ENCODE measurements at regions not wholly inside any gene's neighbourhood (a gene's known extent, or its start where the extent isn't known, plus 50 kb on each side); places are given as distances from the start of the nearest gene placed in this dataset.

GRCh38 chr5:135234666-135235401, 164.2 kb downstream of the MACROH2A1 start:
- no peak for DNase-seq

- no peak for DNase-seq
These were observed 164.8 kb downstream of the MACROH2A1 start for GRCh38 chr5:135234242-135234641.

GRCh38 chr5:135233477-135233876, 165.6 kb downstream of the MACROH2A1 start:
- DNase-seq: no peak

DNA sequence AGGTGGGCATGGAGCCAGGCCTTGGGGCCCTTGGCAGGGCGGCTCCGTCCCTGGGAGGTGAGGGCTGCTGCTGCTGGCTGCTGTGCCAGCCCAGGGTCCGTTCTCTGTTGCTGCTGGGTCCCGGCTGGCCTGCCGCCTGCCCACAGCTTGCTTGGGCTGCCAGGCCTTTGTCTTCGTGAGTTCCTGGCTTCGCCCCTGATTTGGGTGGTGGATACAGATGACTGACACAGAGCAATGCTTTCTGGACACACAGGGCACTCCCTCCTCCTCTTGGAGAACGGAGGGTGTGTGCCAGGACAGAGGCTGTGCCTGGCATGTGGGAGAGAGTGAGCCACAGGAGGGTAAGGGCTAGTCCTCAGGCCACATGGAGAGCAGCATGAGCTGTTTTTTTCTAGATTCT, 166.1 kb downstream of the MACROH2A1 start:
- DNase-seq: no peak

GRCh38 chr5:135231289-135231688, 167.7 kb downstream of the MACROH2A1 start:
- no peak for DNase-seq

GRCh38 chr5:135230251-135230925, 168.6 kb downstream of the MACROH2A1 start:
- DNase-seq: no peak

- no peak for DNase-seq
These were observed 169.3 kb downstream of the MACROH2A1 start for GRCh38 chr5:135229679-135230132.

DNA sequence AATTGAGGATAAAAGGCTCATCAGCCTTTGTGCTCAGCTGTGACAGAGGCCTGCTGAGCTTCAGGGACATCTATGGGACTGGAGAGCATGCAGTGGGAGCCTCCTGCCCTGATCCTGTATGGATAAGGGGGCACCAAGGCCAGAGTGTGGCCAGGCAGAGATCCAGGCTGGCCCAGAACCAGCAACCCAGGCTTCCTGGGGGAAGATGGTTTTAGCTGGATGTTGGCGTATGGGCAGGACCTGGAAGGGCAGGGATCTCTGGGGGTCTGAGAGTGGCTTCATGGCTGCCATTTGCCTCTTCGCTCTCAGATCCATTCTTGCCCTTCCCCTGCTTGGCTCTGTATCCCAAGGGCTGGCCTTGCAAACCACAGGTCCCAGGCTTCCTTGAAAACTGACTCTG, 169.9 kb downstream of the MACROH2A1 start:
- no peak for DNase-seq

- no peak for DNase-seq
These were observed 170.8 kb downstream of the MACROH2A1 start for GRCh38 chr5:135228222-135228621.

DNA sequence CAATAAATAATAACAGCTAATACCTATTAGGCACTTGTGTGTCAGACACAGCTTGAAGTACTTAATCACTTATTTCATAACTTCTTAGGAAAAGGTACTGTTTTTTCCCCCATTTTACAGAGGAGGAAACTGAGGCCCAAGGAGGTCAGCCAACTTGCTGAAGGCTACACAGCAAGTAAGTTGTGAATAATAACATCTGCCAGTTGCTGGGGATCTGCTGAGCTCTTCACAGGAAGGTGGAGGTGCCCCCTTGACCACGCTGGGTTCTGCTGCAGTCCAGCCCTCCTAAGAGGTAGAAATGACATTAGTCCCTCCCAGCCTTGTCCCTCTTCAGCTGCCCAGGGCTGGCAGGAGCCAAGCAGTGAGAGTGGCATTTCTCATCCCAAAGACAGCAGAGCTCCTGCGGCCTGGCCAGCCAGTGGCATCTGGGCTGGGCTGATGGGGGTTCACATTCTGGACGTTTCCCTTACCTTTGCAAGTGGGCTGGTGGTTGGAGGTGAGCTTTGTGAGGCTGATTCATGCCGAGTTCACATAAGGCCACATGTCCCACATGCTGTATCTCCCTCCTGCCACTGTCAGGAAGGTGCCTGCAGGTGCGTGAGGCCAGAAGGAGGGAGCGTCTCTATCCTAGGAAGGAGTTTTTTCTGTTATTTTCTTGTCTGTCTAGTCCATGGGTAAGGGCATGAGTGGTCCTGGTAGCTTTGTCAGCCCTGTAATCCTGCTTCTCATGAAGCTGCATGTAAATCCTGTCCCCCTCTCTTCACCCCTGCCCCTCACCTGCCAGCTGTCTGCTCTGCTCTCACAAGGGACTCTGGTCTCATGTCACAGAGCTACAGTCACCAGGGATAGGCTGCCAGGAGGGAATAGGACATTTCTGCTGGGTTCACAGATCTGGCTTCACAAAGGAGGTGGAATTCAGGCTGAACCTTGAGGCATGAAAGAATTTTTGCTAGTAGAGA, 171.7 kb downstream of the MACROH2A1 start:
- DNase-seq: no peak

DNA sequence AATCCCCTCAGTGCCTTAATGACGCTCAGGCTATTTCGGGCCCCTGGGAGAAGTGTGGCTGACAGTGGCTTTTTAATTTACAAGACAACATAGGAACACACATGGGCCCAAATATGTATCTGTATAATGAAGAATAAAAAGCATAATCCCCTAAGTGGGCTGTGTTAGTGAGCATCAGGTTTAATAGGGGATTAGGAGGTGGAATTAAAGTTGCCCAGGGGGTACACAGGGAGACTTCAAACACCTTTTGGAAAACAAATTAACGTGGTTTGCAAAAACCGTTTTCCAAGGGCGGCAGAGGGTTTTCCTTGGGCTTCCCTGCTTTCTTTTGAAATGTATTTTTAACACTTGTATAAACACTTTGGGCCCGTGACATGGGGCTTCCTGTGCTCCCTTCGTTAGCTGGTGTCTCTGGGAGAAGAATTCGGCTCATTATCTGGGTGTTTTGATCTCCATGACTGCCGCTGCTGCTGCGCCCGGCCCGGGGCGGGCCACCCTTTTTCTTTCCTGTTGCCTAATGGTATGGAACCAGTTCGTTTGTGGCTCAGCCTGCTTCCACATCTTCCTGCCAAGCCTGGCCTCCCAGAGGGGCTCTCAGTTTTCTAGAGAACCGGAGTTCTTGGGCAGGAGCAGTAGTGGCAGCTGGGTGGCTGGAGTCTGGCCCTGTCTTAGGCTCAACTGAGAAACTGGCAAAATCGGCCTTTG, 173.0 kb downstream of the MACROH2A1 start:
- no peak for DNase-seq

DNA sequence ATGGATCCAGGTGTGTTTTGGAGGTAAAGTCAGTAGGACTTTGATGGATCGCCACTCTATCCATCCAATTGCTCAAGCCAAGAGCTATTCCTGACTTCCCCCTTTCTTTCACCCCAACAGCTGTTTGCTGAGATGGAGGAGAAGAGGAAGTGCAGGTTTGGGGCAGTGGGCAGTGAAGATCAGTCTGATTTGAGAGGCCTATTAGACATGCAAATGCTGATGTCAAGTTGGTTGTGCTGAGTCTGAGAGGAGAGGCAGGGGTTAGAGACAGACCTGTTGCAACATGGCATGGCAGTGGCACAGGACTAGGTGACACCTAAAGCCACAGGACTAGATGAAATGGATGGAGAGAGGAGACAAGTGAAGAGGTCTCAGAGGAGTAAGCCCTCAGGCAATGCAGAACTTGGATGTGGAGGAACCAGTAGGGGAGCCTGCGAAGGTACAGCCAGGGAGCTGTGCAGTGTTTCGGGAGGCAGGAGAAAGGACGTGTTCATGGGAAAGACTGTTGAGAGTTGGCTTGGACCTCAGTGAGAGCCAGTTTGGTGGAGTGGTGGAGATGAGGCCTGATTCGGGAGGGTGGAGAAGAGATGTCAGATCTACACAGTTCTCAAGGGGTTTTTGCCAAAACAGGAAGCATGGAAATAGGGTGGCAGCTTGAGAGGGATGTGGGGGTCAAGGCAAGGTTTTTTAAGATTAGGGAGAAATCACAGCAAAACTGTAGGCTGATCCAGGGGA, 175.0 kb downstream of the MACROH2A1 start:
- no peak for DNase-seq

GRCh38 chr5:135223404-135223803, 175.6 kb downstream of the MACROH2A1 start:
- DNase-seq: no peak

DNA sequence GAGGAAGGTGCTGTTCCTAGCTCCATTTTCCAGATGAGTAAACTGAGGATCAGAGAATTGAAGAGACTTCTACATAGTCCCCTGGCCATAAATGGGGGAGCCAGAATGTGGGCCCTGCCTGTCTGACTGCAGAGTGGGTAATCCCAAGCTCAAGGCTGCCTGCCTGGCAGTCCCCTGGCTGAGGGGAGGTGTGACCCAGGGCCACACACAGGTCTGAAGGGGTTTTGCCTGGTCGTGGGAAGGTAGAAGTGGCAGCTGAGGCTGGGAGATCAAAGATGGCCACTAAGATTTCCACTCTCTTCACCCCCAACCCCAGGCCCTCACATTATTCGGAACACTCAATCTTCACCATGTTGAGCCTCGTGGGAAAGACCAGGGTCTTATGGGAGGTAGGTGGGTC, 176.3 kb downstream of the MACROH2A1 start:
- DNase-seq: no peak

DNA sequence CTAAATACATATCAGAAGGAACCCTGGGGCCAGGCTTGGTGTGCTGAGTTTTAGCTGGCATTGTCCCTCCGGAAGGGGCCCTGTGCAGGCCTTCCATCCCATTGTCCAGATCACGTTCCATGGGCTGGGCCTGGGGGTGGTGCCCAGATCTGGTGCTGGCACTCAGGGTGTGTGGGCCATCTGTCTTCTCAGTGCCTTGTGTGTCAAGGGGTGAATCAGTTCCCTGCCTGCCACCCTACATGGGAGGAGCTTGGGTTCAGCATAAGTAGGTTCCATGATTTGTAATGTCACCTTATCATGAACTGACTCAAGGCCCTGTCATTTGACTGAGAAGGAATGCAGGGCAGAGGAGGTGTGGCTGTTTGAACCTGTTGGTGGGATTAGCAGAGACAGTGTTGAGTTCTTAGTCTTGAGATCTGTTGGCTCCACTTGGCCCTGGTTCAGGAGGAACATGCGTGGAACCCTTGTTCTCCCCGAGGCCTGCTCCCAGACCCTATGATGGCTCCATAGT, 176.8 kb downstream of the MACROH2A1 start:
- DNase-seq: peak; percentile 13

GRCh38 chr5:135221696-135222095, 177.3 kb downstream of the MACROH2A1 start:
- DNase-seq: no peak

DNA sequence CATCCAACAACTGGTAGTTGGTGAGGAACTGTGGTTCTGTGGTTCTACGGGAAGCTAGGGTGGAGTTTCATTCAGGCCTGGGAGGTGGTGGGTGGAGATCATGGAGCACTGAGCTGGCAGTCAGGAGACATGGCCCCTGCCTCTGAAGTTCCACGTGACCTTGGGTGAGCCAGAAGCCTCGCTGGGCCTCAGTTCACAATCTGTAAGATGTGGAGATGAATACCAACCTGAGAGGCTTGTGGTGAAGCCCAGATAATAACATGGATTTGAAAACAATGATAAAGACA, 177.9 kb downstream of the MACROH2A1 start:
- no peak for DNase-seq

DNA sequence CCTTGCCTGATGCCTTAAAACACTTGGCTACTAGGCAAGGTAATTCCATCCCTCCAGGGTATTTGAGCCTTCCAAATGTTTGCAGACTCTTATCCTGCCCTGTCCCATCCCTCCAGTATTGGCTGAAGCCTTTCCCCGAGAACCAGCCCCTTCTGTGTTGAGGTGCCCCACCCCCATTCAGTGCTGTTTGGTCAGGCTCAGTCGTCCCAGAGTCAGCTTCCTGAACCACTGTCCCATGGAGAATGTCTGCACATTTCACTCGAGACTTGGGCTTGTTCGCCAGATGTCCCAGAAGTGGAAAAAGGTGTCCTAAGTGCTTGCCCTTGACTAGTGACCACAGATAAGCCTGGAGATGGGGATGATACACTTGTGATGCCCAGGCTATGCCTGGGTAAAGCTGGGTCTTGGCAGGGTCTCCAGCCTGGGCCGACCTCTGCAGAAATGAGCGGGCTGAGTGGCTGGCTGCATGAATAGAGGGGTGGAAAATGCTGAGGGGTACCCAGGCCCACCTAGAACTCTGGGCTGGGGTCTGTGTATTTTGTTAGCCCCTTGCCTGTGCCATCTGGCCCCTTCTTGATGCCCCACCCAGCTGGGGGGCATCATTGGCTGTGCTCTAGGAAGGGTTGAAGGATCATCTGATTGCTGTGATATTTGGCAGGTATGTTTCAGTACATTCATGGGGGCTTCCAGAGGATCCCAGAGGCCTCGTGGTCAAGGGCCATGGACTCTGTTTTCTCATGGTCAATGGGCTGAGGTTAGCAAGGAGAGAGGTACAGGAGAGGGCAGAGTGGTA, 178.4 kb downstream of the MACROH2A1 start:
- DNase-seq: no peak

DNA sequence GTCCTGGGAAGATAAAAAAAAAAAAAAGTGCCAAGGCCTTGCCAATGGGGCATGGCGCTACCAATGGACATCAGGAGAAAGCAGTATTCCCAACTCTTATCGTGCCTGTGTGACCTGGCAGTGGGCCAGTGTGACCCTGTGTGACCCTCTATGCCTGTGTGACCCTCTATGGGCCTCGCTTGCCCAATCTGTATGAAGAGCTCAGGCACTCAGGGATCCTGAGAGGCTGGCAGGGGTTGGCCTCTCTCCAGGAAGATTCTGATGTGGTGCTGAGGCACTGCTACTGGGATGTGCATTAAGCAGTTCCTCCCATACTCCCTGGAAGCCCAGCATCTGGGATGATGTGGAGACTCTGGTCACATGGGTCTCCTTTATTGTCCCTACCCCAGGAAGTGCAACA, 179.2 kb downstream of the MACROH2A1 start:
- DNase-seq: no peak

DNA sequence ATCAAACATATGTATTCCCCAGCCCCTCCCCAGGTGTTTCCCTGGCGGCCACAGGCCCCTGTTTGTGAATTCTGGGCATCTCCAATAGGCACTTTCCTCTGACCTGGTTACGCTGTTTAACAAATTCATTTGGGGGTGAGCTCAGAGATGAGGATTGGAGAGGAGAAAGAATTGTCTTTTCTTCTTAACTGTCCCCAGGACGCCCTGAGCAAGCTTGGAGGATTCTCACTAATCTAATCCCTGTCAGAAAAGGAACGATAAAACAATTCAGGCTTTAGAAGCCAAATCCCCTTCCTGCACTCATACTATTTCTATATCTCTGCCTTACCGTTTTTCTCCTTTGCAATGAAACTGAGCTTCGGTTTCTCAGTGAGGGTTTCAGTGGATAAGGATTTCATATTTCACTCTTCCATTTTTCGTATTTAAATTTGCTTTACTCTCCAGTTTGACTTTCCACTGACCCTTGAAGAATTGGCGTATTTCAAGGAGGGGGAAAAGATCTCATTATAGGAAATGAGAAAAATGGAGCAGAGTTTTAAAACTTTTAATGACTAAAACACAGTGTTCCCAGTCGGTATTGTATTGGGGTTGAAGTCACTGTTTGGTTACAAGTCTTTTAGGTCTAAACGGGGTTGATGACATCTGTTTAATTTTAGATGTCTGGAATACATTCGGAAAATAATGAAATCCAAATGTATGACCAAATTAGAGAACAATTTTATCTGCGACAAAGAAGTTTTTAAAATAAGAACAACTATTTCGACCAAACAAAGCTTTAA, 180.1 kb downstream of the MACROH2A1 start:
- no peak for DNase-seq

GRCh38 chr5:135218486-135218755, 180.6 kb downstream of the MACROH2A1 start:
- no peak for DNase-seq
